ENCODE measurements at regions not wholly inside any gene's neighbourhood (a gene's known extent, or its start where the extent isn't known, plus 50 kb on each side); places are given as distances from the start of the nearest gene placed in this dataset.

GRCh38 chr13:80871481-80871880, 530.6 kb upstream of the SPRY2 start:
- Histone ChIP-seq H3K9me3 (ENCODE audit: control insufficient read depth, insufficient read depth, low read length) (no peaks in the 10 kb centered on the region), H3K27ac (ENCODE audit: low read length) (no peak overlapping the region), H3K36me3 (ENCODE audit: control insufficient read depth, insufficient read depth, low read length) (no peaks in the 10 kb centered on the region), H3K4me3 (ENCODE audit: low read length) (no peak overlapping the region), H3K27me3 (ENCODE audit: control insufficient read depth, insufficient read depth, low read length) (no peaks in the 10 kb centered on the region), H3K4me1 (ENCODE audit: control insufficient read depth, insufficient read depth, low read length) (no peaks in the 10 kb centered on the region)
- WGBS (ENCODE audit: insufficient coverage, insufficient read length), result no CpG with 5 or more reads among the region's 4 CpGs
- DNase-seq (ENCODE audit: low read depth, low spot score), result no peak

- Histone ChIP-seq H3K27me3 (ENCODE audit: control insufficient read depth, insufficient read depth, low read length) (no peaks in the 10 kb centered on the region), H3K36me3 (ENCODE audit: control insufficient read depth, insufficient read depth, low read length) (no peaks in the 10 kb centered on the region), H3K27ac (ENCODE audit: low read length) (no peak overlapping the region), H3K9me3 (ENCODE audit: control insufficient read depth, insufficient read depth, low read length) (no peaks in the 10 kb centered on the region), H3K4me3 (ENCODE audit: low read length) (no peak overlapping the region), H3K4me1 (ENCODE audit: control insufficient read depth, insufficient read depth, low read length) (no peaks in the 10 kb centered on the region)
- no CpG with 5 or more reads among the region's 5 CpGs for WGBS (ENCODE audit: insufficient coverage, insufficient read length)
- DNase-seq (ENCODE audit: low read depth, low spot score), result no peak
These were observed 529.3 kb upstream of the SPRY2 start for GRCh38 chr13:80870186-80870585.

- H3K27ac ChIP-seq (ENCODE audit: low read length), result no peak overlapping the region
- H3K9me3 ChIP-seq (ENCODE audit: control insufficient read depth, insufficient read depth, low read length), result no peaks in the 10 kb centered on the region
- no peak overlapping the region for H3K4me3 ChIP-seq (ENCODE audit: low read length)
- no peaks in the 10 kb centered on the region for H3K4me1 ChIP-seq (ENCODE audit: control insufficient read depth, insufficient read depth, low read length)
- H3K27me3 ChIP-seq (ENCODE audit: control insufficient read depth, insufficient read depth, low read length), result no peaks in the 10 kb centered on the region
- no CpG with 5 or more reads among the region's 3 CpGs for WGBS (ENCODE audit: insufficient coverage, insufficient read length)
- no peak for DNase-seq (ENCODE audit: low read depth, low spot score)
- no peaks in the 10 kb centered on the region for H3K36me3 ChIP-seq (ENCODE audit: control insufficient read depth, insufficient read depth, low read length)
These were observed 526.0 kb upstream of the SPRY2 start for GRCh38 chr13:80866921-80867320.

GRCh38 chr13:80865329-80865728, 524.4 kb upstream of the SPRY2 start:
- no peak for DNase-seq (ENCODE audit: low read depth, low spot score)
- Histone ChIP-seq H3K36me3 (ENCODE audit: control insufficient read depth, insufficient read depth, low read length) (no peaks in the 10 kb centered on the region), H3K4me3 (ENCODE audit: low read length) (no peak overlapping the region), H3K27ac (ENCODE audit: low read length) (no peak overlapping the region), H3K27me3 (ENCODE audit: control insufficient read depth, insufficient read depth, low read length) (no peaks in the 10 kb centered on the region), H3K4me1 (ENCODE audit: control insufficient read depth, insufficient read depth, low read length) (no peaks in the 10 kb centered on the region), H3K9me3 (ENCODE audit: control insufficient read depth, insufficient read depth, low read length) (no peaks in the 10 kb centered on the region)
- no CpG with 5 or more reads among the region's 1 CpG for WGBS (ENCODE audit: insufficient coverage, insufficient read length)

GRCh38 chr13:80862456-80862855, 521.5 kb upstream of the SPRY2 start:
- Histone ChIP-seq H3K9me3 (ENCODE audit: control insufficient read depth, insufficient read depth, low read length) (no peaks in the 10 kb centered on the region), H3K27ac (ENCODE audit: low read length) (no peak overlapping the region), H3K27me3 (ENCODE audit: control insufficient read depth, insufficient read depth, low read length) (no peaks in the 10 kb centered on the region), H3K4me3 (ENCODE audit: low read length) (no peak overlapping the region), H3K4me1 (ENCODE audit: control insufficient read depth, insufficient read depth, low read length) (no peaks in the 10 kb centered on the region), H3K36me3 (ENCODE audit: control insufficient read depth, insufficient read depth, low read length) (no peaks in the 10 kb centered on the region)
- no peak for DNase-seq (ENCODE audit: low read depth, low spot score)
- WGBS (ENCODE audit: insufficient coverage, insufficient read length), result no CpG with 5 or more reads among the region's 4 CpGs

- Histone ChIP-seq H3K4me3 (ENCODE audit: low read length) (no peak overlapping the region), H3K9me3 (ENCODE audit: control insufficient read depth, insufficient read depth, low read length) (no peaks in the 10 kb centered on the region), H3K4me1 (ENCODE audit: control insufficient read depth, insufficient read depth, low read length) (no peaks in the 10 kb centered on the region), H3K36me3 (ENCODE audit: control insufficient read depth, insufficient read depth, low read length) (no peaks in the 10 kb centered on the region), H3K27ac (ENCODE audit: low read length) (no peak overlapping the region), H3K27me3 (ENCODE audit: control insufficient read depth, insufficient read depth, low read length) (no peaks in the 10 kb centered on the region)
- no CpG with 5 or more reads among the region's 2 CpGs for WGBS (ENCODE audit: insufficient coverage, insufficient read length)
- no peak for DNase-seq (ENCODE audit: low read depth, low spot score)
These were observed 519.9 kb upstream of the SPRY2 start for GRCh38 chr13:80860845-80861244.

GRCh38 chr13:80858131-80858530, 517.2 kb upstream of the SPRY2 start:
- WGBS (ENCODE audit: insufficient coverage, insufficient read length), result no CpG with 5 or more reads among the region's 2 CpGs
- H3K36me3 ChIP-seq (ENCODE audit: control insufficient read depth, insufficient read depth, low read length), result no peaks in the 10 kb centered on the region
- no peak overlapping the region for H3K4me3 ChIP-seq (ENCODE audit: low read length)
- no peaks in the 10 kb centered on the region for H3K9me3 ChIP-seq (ENCODE audit: control insufficient read depth, insufficient read depth, low read length)
- no peaks in the 10 kb centered on the region for H3K27me3 ChIP-seq (ENCODE audit: control insufficient read depth, insufficient read depth, low read length)
- no peak for DNase-seq (ENCODE audit: low read depth, low spot score)
- no peak overlapping the region for H3K27ac ChIP-seq (ENCODE audit: low read length)
- H3K4me1 ChIP-seq (ENCODE audit: control insufficient read depth, insufficient read depth, low read length), result no peaks in the 10 kb centered on the region

GRCh38 chr13:80857321-80857720, 516.4 kb upstream of the SPRY2 start:
- H3K4me1 ChIP-seq (ENCODE audit: control insufficient read depth, insufficient read depth, low read length), result no peaks in the 10 kb centered on the region
- H3K36me3 ChIP-seq (ENCODE audit: control insufficient read depth, insufficient read depth, low read length), result no peaks in the 10 kb centered on the region
- H3K27me3 ChIP-seq (ENCODE audit: control insufficient read depth, insufficient read depth, low read length), result no peaks in the 10 kb centered on the region
- H3K4me3 ChIP-seq (ENCODE audit: low read length), result no peak overlapping the region
- no peak for DNase-seq (ENCODE audit: low read depth, low spot score)
- H3K27ac ChIP-seq (ENCODE audit: low read length), result no peak overlapping the region
- H3K9me3 ChIP-seq (ENCODE audit: control insufficient read depth, insufficient read depth, low read length), result no peaks in the 10 kb centered on the region

GRCh38 chr13:80850771-80851170, 509.8 kb upstream of the SPRY2 start:
- DNase-seq (ENCODE audit: low read depth, low spot score), result no peak
- Histone ChIP-seq H3K27me3 (ENCODE audit: control insufficient read depth, insufficient read depth, low read length) (no peaks in the 10 kb centered on the region), H3K36me3 (ENCODE audit: control insufficient read depth, insufficient read depth, low read length) (no peaks in the 10 kb centered on the region), H3K9me3 (ENCODE audit: control insufficient read depth, insufficient read depth, low read length) (no peaks in the 10 kb centered on the region), H3K4me3 (ENCODE audit: low read length) (no peak overlapping the region), H3K27ac (ENCODE audit: low read length) (no peak overlapping the region), H3K4me1 (ENCODE audit: control insufficient read depth, insufficient read depth, low read length) (no peaks in the 10 kb centered on the region)
- WGBS (ENCODE audit: insufficient coverage, insufficient read length), result no CpG with 5 or more reads among the region's 2 CpGs

- no peaks in the 10 kb centered on the region for H3K27me3 ChIP-seq (ENCODE audit: control insufficient read depth, insufficient read depth, low read length)
- H3K4me1 ChIP-seq (ENCODE audit: control insufficient read depth, insufficient read depth, low read length), result peaks cover 2% of the 10 kb centered on the region; the same call in 1 of the 2 replicates
- no peak for DNase-seq (ENCODE audit: low read depth, low spot score)
- no peak overlapping the region for H3K27ac ChIP-seq (ENCODE audit: low read length)
- H3K36me3 ChIP-seq (ENCODE audit: control insufficient read depth, insufficient read depth, low read length), result no peaks in the 10 kb centered on the region
- H3K9me3 ChIP-seq (ENCODE audit: control insufficient read depth, insufficient read depth, low read length), result no peaks in the 10 kb centered on the region
- no peak overlapping the region for H3K4me3 ChIP-seq (ENCODE audit: low read length)
- WGBS (ENCODE audit: insufficient coverage, insufficient read length), result no CpG with 5 or more reads among the region's 1 CpG
These were observed 503.2 kb upstream of the SPRY2 start for GRCh38 chr13:80844164-80844563.

GRCh38 chr13:80841414-80841813, 500.5 kb upstream of the SPRY2 start:
- Histone ChIP-seq H3K36me3 (ENCODE audit: control insufficient read depth, insufficient read depth, low read length) (no peaks in the 10 kb centered on the region), H3K27ac (ENCODE audit: low read length) (no peak overlapping the region), H3K27me3 (ENCODE audit: control insufficient read depth, insufficient read depth, low read length) (no peaks in the 10 kb centered on the region), H3K4me3 (ENCODE audit: low read length) (no peak overlapping the region), H3K9me3 (ENCODE audit: control insufficient read depth, insufficient read depth, low read length) (no peaks in the 10 kb centered on the region), H3K4me1 (ENCODE audit: control insufficient read depth, insufficient read depth, low read length) (peaks cover 2% of the 10 kb centered on the region; the same call in 1 of the 2 replicates)
- no peak for DNase-seq (ENCODE audit: low read depth, low spot score)
- WGBS (ENCODE audit: insufficient coverage, insufficient read length), result no CpG with 5 or more reads among the region's 1 CpG
